ENCODE measurements at regions not wholly inside any gene's neighbourhood (a gene's known extent, or its start where the extent isn't known, plus 50 kb on each side); places are given as distances from the start of the nearest gene placed in this dataset.
A peak's percentile ranks its signal among the peaks of the same experiment; 100 is the strongest.
"Not testable (repeated sequence)": the region's sequence is repeated elsewhere in the genome, so short reads cannot be mapped to it uniquely, and the experiment has no call there.

- peak; percentile 4 for DNase-seq (ENCODE audit: low spot score)
Measured at GRCh38 chr16:35102780-35103403, 1643.5 kb downstream of the TP53TG3F start.

- DNase-seq (ENCODE audit: low spot score): not testable (repeated sequence)
Measured at GRCh38 chr16:35111772-35112171, 1652.4 kb downstream of the TP53TG3F start.

- no peak for DNase-seq (ENCODE audit: low spot score)
Measured at GRCh38 chr16:35131429-35131828, 1672.0 kb downstream of the TP53TG3F start.

GRCh38 chr16:35134471-35134870, 1675.1 kb downstream of the TP53TG3F start:
- DNase-seq (ENCODE audit: low spot score): no peak

GRCh38 chr16:35140293-35140986, 1681.0 kb downstream of the TP53TG3F start:
- DNase-seq (ENCODE audit: low spot score): no peak

GRCh38 chr16:35141303-35141702, 1681.9 kb downstream of the TP53TG3F start:
- no peak for DNase-seq (ENCODE audit: low spot score)

GRCh38 chr16:35142147-35142808, 1682.9 kb downstream of the TP53TG3F start:
- no peak for DNase-seq (ENCODE audit: low spot score)

- no peak for DNase-seq (ENCODE audit: low spot score)
Measured at GRCh38 chr16:35142809-35143192, 1683.4 kb downstream of the TP53TG3F start.

GRCh38 chr16:35144212-35144932, 1685.0 kb downstream of the TP53TG3F start:
- DNase-seq (ENCODE audit: low spot score): no peak

GRCh38 chr16:35146031-35146710, 1686.8 kb downstream of the TP53TG3F start:
- DNase-seq (ENCODE audit: low spot score): no peak

GRCh38 chr16:35146723-35147458, 1687.5 kb downstream of the TP53TG3F start:
- DNase-seq (ENCODE audit: low spot score): no peak

GRCh38 chr16:35147556-35148504, 1688.4 kb downstream of the TP53TG3F start:
- DNase-seq (ENCODE audit: low spot score): no peak

- no peak for DNase-seq (ENCODE audit: low spot score)
Measured at GRCh38 chr16:35148748-35149147, 1689.3 kb downstream of the TP53TG3F start.

- DNase-seq (ENCODE audit: low spot score): no peak
Measured at GRCh38 chr16:35149550-35149949, 1690.1 kb downstream of the TP53TG3F start.

- no peak for DNase-seq (ENCODE audit: low spot score)
Measured at GRCh38 chr16:35150805-35151312, 1691.4 kb downstream of the TP53TG3F start.

- no peak for DNase-seq (ENCODE audit: low spot score)
Measured at GRCh38 chr16:35152067-35152627, 1692.7 kb downstream of the TP53TG3F start.

GRCh38 chr16:35154627-35155026, 1695.2 kb downstream of the TP53TG3F start:
- DNase-seq (ENCODE audit: low spot score): no peak

GRCh38 chr16:35157549-35157948, 1698.1 kb downstream of the TP53TG3F start:
- DNase-seq (ENCODE audit: low spot score): not testable (repeated sequence)

GRCh38 chr16:35169324-35169723, 1709.9 kb downstream of the TP53TG3F start:
- not testable (repeated sequence) for DNase-seq (ENCODE audit: low spot score)

All from SK-N-DZ (cell line).